GM18867 (cell line): ENCODE measurements at regions not wholly inside any gene's neighbourhood (a gene's known extent, or its start where the extent isn't known, plus 50 kb on each side); places are given as distances from the start of the nearest gene placed in this dataset.

Experiments
- ATAC-seq: cut with Tn5 transposase; IDR thresholded peaks from one replicate; pipeline ENCODE4 v1.9.1; 2021; ENCODE audit warnings: mild to moderate bottlenecking, moderate library complexity; ENCODE audit not compliant: unreplicated experiment

- no peak for ATAC-seq
Observed at GRCh38 chr16:82567175-82567574, 59.6 kb upstream of the CDH13 start.

- ATAC-seq: no peak
Observed at GRCh38 chr16:82563401-82563800, 63.4 kb upstream of the CDH13 start.

GRCh38 chr16:82562183-82562683 is 64.5 kb upstream of the CDH13 start:
- ATAC-seq: no peak

GRCh38 chr16:82560805-82561325 is 65.9 kb upstream of the CDH13 start:
- ATAC-seq: no peak

GRCh38 chr16:82544378-82545160 is 82.2 kb upstream of the CDH13 start:
- no peak for ATAC-seq

- ATAC-seq: no peak
Observed at GRCh38 chr16:82542714-82543113, 84.1 kb upstream of the CDH13 start.

GRCh38 chr16:82541103-82541502 is 85.7 kb upstream of the CDH13 start:
- no peak for ATAC-seq

GRCh38 chr16:82535764-82536163 is 91.0 kb upstream of the CDH13 start:
- ATAC-seq: no peak

- no peak for ATAC-seq
Observed at GRCh38 chr16:82535262-82535661, 91.5 kb upstream of the CDH13 start.

GRCh38 chr16:82533189-82533588 is 93.6 kb upstream of the CDH13 start:
- ATAC-seq: no peak

GRCh38 chr16:82530883-82531282 is 95.9 kb upstream of the CDH13 start:
- ATAC-seq: no peak

GRCh38 chr16:82527101-82527500 is 99.7 kb upstream of the CDH13 start:
- no peak for ATAC-seq

- ATAC-seq: no peak
Observed at GRCh38 chr16:82524976-82525375, 101.8 kb upstream of the CDH13 start.

GRCh38 chr16:82523815-82524214 is 103.0 kb upstream of the CDH13 start:
- no peak for ATAC-seq

- no peak for ATAC-seq
Observed at GRCh38 chr16:82522026-82522425, 104.7 kb upstream of the CDH13 start.

GRCh38 chr16:82518811-82519210 is 108.0 kb upstream of the CDH13 start:
- no peak for ATAC-seq

GRCh38 chr16:82514262-82514661 is 112.5 kb upstream of the CDH13 start:
- no peak for ATAC-seq

- ATAC-seq: no peak
Observed at GRCh38 chr16:82510789-82511305, 115.9 kb upstream of the CDH13 start.

GRCh38 chr16:82509691-82510430 is 116.9 kb upstream of the CDH13 start:
- ATAC-seq: no peak

- no peak for ATAC-seq
Observed at GRCh38 chr16:82506692-82507670, 119.8 kb upstream of the CDH13 start.
